A673 (cell line): ENCODE measurements at regions not wholly inside any gene's neighbourhood (a gene's known extent, or its start where the extent isn't known, plus 50 kb on each side); places are given as distances from the start of the nearest gene placed in this dataset.

ENCODE experiments used
- EZH2 ChIP-seq: fragments of 200-600 bp; sonication (generic); IDR thresholded peaks from 2 replicates; pipeline ENCODE4 v1.6.1; 2017; ENCODE audit warnings: borderline replicate concordance, low read depth, mild to moderate bottlenecking, mixed read lengths, antibody characterized with exemption, low read length; ENCODE audit not compliant: poor library complexity, severe bottlenecking
- TF ChIP-seq, protein P1 (sequence below): fragments of 300-800, 200-600 bp; sonication (generic); conservative IDR thresholded peaks from 2 replicates; pipeline ENCODE4 v1.5.1; 2017; ENCODE audit warnings: low read depth, mild to moderate bottlenecking, antibody characterized with exemption, low read length, moderate library complexity, mixed read lengths

DNA sequence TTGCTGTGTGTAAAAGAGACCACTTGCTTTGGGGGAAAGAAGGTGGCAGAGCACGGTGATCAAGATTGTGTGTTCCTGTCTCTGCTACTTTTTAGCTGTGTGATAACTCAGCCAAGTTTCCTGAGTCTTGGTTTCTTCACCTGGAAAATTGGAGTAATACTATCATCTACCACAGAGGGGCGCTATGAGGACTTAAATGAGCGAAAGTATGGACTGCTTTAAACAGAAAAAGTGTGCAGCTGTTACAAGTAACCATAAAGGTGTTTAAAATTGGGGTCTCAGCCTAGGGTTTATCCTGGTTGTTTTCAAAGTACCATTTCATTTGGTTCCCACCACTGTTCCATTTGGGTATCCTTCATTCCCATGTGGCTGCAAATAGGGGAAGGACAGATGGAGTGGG is 65.9 kb upstream of the WSCD2 start:
- TF ChIP-seq, protein P1, sequence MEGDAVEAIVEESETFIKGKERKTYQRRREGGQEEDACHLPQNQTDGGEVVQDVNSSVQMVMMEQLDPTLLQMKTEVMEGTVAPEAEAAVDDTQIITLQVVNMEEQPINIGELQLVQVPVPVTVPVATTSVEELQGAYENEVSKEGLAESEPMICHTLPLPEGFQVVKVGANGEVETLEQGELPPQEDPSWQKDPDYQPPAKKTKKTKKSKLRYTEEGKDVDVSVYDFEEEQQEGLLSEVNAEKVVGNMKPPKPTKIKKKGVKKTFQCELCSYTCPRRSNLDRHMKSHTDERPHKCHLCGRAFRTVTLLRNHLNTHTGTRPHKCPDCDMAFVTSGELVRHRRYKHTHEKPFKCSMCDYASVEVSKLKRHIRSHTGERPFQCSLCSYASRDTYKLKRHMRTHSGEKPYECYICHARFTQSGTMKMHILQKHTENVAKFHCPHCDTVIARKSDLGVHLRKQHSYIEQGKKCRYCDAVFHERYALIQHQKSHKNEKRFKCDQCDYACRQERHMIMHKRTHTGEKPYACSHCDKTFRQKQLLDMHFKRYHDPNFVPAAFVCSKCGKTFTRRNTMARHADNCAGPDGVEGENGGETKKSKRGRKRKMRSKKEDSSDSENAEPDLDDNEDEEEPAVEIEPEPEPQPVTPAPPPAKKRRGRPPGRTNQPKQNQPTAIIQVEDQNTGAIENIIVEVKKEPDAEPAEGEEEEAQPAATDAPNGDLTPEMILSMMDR, result peak; percentile 72
- TF ChIP-seq EZH2, result no peak
